Hematopoietic multipotent progenitor cell treated with erythropoietin and hydrocortisone succinate and interleukin-3 and kit ligand, for 4 days (in vitro differentiated cells): ENCODE measurements at regions not wholly inside any gene's neighbourhood (a gene's known extent, or its start where the extent isn't known, plus 50 kb on each side); places are given as distances from the start of the nearest gene placed in this dataset.
A peak's percentile ranks its signal among the peaks of the same experiment; 100 is the strongest.
"Not testable (repeated sequence)": the region's sequence is repeated elsewhere in the genome, so short reads cannot be mapped to it uniquely, and the experiment has no call there.

Source experiments
- DNase-seq: peaks from one replicate; pipeline ENCODE4 v3.0.0-alpha.2; 2015

DNA sequence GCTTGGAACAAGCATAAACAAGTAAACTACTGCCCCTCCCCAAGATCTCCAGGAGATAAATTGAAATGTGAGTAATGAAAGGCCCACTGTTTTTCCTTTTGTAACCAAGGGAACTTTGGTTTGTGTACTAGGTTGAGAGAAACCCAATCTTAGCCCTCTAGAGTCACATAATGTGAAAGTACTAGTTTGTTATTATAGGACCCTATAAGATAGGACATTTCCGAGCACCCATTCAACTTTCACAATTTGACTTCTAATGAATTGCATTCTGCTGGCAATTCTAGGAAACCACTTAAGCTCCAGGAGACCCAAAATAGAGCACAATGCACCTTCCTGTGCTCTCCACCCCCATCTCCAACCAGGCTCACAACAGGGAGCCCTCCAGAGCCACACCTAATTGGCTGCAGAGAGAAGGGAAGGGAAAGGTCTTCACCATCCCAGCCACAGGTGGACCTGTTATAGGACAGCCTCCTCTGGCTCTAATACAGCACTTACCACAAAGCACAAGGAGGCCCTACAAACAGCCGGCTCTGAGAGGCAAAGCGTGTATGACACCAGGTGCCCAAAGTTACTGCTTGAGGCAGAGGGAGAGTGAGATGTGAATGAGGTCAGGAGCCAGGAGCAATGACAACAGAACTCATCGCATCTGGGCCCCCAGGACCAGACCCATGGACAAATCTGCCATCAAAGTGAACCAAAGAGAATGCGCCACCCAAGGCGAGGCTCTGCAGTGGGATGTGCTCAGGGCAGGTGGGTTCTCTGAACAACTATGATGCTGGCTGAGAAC, 163.3 kb upstream of the NTF3 start:
- DNase-seq = no peak

DNA sequence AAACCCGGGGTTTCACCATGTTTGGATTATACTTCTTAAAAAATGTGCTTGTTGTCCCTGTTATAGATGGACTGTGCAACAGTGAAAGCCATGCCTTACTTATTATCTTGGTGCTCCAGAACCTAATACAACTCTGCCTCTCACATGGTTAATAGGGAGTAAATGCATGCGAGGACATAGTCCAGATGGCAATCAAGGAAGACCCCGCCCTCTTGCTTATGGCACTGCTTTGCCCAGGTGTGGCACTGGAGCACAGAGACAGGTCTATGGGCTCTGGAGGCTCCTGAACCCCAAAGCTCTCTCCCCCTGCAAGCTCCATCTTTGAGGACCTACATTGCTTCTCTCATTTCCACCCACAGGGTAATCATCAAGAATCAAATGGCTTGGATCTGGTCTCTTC, 162.1 kb upstream of the NTF3 start:
- no peak for DNase-seq

DNA sequence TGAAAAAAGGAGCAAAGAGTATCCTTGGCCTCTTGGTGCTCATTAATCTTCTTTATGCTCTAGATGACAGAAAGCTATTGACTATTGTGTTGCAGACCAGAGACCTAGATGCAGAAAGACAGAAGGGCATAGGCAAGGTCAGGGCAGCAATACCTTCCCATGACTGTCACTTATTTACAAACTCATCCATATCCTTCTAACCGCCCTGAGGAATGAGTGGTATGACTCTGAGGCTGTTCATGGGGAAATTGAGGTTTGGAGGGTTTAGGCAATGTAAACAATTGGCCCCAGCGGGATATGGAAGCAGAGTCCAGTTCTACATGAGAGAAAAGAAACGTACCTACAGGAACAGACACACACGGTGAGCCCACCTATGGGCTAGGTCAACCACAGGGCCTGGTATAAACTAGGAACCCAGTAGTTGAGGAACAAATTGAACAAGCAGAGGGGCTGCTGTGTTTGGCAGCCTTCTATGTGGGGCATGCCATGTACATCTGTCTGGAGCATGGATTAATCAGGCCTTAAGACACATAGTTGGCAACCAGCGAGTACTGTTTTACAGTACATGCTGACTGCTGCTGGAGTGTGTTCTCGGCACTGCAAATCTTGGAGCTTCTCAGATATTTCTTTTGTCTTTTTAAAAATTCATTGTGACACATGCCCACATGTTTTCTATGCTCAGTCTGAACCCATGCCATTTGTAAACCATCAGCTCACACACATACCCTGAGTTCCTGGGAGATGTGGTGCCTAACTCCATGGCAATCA, 159.7 kb upstream of the NTF3 start:
- DNase-seq = no peak

DNA sequence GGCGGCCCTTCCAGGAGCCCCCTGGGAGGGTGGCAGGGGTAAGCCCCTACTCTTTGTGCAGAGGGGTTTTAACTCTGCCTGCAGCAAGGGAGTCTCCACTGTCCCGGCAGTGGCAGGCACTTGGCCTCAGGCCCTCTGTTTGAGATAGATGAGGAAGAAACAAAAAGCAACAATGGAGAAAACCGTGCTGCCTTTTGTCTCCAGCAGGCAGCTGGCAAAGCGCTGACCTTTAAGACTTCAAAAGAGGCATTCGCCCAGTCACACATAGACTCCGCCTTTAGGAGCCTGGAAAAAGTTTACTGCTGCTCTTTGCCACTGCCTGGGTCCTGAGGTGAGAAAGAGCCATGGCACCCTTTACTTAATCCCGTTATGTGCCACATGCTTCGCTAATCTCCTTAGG, 158.2 kb upstream of the NTF3 start:
- DNase-seq = no peak

DNA sequence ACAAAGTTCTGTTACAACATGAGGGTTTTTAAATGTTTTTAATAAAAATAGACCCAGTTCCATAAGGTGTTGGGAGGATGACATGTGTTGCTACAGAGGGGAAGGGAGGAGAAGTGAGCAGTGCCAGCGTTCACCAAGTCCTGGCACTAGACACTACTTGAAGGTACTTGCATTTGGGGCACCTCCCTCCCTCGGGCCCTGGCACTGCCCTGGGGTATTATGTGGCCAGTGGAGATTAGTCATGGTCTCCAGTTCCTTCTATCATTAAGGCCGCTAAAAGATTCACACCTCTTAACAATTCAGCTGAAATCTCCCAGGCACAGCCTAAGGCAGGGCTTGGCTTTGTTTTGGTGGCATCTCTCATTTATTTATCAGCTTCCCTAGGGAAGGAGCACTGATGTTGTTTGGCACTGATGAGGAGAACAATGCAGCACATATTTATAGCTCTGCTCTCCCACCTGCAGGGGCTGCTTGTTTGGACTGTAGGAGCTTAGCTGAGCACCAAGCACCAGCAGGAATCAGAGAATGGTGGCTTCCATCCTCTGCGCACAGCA, 155.5 kb upstream of the NTF3 start:
- no peak for DNase-seq

DNA sequence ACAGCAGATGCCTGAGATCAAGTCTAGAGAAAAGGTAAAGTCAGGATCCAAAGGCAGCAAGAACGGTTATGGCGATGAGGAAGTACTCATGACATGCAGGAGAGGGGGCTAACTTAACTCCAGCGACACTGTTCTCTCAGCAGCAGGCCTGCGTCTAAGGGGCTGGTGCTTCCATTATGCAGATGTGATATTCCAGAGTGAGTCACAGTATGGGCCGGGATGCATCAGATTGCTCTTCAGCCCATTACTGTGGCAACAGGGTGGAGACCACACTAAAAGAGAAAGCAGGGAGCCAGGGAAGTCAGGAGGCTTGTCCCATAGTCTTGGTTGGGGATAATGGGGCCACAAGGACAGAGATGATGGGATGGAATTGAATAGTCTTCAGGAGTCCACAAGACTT, 151.8 kb upstream of the NTF3 start:
- DNase-seq = no peak

DNA sequence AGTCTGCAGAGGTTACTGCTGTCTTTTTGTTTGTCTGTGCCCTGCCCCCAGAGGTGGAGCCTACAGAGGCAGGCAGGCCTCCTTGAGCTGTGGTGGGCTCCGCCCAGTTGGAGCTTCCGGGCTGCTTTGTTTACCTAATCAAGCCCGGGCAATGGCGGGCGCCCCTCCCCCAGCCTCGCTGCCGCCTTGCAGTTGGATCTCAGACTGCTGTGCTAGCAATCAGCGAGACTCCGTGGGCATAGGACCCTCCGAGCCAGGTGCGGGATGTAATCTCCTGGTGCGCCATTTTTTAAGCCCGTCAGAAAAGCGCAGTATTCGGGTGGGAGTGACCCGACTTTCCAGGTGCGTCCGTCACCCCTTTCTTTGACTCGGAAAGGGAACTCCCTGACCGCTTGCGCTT, 141.5 kb upstream of the NTF3 start:
- DNase-seq = not testable (repeated sequence)

DNA sequence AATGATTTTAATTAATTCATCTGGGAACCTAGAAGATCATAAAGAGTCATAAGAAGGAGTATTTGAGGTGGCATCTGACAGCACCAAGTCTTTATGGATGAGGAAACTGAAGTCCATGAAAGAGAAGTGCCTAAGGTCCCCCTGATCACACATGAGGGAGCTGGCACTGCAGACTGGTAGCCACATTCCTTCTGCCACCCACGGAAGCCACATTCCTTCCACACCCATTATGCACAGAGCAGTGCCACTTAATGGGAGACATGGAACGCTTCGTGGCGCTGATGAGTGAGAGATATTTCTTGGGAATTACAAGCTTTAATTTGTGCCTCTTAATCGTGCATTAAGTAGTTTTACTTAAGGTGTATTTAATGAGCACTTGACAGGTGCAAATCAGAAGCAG, 139.3 kb upstream of the NTF3 start:
- no peak for DNase-seq

DNA sequence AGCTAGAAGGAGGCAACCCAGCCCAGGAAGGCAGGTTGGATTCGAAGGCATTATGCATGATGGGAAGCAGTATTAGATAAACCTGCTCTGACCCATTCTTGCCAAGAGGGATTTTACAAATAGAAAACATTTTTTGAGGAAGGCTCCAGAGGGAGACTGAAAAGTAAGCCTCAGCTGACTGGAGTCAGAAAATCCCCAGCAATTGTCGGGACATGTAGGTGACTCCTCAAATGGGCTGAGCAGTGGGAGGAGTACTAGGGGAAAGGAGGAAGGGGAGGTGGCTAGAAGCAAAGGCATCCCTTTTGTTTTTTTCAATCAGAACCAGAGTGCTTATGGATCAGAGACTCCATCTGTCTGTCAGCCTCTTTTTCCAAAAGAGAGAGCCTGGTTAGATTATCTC, 138.1 kb upstream of the NTF3 start:
- DNase-seq = no peak

DNA sequence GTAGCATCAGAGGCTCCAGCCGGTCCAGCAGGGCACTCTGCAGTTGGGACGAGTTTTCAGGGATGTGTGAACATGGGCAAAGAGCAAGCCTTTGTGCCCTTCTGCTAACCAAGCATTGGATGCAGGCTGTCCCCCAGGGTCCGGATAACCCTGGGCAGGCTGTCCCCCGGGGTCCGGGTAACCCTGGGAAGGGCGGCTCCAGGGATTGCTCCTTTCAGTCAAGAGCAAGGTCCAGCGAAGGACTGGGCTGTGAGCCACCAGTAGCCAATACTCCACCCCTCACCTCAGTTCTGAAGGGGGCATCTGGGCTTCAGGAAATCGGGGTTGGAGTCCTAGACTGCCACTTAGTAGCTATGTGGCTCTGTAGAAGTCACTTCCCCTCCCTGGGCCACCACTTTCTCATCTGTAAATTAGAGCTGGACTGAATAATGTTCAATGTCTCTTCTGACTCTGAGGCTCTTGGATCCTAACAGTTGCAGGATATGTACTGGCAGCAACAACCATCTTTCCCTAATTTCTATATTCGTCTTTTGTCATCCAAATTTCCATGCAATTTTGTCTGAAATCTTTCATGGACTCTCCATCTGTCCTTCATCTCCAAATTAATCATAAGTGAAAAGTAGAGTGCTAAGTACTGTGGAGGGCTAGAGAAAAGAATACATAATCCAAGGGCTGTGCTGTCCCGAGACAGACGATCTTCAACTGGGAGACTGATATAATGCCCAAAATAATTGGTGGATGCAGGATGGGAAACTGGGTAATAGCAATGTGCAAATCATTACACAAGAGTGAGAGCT, 137.4 kb upstream of the NTF3 start:
- DNase-seq = no peak

DNA sequence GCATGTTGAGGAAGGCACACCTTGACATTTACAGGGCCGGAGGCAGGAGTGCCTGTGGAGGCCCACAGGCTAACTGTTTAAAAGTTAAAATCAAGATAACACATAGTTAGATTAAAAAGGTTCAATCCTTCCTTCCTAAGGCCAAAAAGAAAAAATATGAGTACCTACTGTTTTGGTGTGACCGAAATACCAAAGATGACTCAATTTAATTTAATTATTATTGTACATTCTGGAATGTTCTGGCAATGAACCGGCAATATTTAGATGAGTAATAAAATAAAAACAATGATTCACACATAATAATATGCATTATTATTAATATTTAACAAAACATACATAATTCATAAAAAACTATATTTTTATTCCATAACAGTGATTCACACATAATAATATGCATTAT, 136.8 kb upstream of the NTF3 start:
- no peak for DNase-seq

DNA sequence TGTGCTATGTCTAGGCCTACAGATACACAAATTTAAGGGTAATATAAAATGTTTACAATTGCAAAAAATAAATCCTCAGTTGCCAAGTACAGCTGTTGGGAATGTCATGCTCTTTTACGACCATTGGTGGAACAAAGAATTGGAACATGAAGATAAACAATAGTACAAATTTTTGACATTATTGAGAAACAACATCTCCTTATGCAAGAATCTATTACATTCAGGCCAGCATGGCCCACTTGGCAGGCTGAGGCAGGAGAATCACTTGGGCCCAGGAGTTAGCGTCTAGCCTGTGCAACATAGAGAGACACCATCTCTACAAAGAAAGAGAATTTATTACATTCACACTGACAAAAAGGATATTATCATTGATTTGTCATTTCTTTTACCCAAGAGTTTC, 135.9 kb upstream of the NTF3 start:
- DNase-seq = no peak

DNA sequence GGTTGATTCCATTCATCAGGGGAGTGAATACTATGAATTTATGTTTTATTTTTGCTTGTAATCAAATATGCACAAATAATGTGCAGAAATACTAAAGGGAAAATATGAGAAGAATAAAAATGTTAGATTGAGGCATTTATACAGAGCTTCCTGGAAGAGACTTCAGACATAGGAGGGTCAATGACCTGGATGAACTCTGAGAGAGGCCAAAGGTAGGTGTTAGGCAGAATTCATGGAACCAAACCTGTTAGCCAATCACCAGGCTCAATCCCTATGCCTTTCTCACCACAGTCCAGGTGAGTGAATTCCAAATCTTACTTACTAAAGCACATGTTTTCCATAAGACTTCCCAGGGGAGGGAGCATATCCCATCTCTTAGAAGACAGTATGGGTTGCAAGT, 130.4 kb upstream of the NTF3 start:
- no peak for DNase-seq

DNA sequence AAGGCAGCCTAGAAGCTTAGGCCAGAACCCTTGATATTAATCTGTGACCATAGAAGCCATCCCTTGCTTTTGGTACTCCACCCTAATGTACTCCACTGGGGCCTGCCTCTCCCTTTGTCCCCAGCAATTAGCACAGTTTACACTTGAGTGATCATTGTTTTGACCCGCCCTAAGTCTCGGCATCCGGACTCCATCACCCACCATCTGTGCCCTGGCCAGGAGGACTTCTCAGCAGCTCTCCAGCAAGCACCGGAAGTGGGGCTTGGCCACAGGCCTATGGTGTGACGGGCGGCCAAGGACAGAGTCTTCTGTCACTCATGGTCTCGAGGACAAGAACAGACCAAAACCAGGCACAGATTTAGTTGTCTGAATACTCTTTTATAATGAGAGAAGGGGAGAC, 126.5 kb upstream of the NTF3 start:
- no peak for DNase-seq

DNA sequence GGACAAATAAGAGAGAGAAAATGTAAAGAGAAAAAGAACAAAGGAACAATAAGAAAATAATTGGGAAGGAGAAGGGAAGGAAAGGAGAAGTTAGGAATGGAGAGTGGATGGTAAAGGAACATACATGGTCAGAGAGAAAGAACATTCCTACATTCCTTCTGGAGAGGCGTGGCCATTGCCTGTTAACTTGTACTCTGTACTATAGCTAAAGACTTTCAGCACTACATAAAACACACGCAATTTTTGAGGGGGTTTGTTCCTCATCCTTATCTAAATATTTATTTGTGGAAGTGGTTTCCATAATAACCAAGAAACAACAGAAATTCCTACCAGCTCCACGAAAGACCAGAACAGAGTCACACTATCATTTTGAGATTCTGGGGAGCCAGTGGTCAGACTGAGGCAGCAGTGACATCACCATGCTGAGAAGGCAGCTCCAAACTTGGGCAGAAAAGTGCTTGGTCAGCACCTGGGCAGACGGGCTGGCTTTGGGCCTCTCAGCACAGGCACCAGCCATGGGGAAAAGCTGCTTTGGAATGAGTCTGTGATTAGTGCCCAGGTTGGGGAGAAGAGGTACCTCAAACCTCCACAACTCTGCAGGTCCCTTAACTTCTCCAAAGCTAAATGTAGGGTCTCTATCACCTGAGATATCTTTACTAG, 125.9 kb upstream of the NTF3 start:
- DNase-seq = no peak

DNA sequence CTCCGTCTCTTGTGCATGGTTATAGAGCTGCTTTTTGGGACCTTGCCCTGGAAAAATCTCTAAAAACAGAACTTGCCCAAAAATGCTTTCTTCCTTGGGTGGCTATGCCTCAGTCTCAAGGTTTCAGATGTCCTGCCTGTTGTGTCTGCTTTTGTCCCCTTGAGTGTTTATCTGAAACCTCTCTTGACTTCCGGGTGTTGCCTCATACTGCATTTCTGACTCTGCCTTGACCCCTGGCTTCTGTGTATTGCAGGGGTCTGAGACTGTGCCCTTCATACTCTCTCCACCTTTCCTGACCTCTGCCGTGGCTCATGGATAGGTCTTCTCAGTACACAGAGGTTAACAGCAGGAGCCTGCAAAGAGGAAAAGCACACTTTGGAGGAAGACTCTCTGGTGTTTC, 124.8 kb upstream of the NTF3 start:
- DNase-seq = no peak

DNA sequence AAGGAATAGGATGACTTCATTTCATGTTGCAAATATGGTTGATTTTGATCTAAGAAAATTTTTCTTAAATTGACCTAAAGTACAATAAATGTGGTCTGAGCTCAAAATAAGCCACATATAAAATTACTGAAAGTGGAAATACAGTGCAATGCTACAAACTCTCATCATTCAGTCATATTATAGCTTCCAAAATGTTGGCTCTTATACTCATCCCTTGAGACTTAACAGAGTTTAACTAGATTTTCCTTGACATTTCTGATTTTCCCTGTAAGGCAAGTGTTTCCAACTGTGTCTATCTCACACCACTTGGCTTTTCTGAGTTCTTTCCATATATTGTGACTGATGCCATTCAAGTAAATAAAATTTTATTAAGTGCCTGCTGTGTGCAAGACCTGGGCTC, 123.7 kb upstream of the NTF3 start:
- DNase-seq = no peak

DNA sequence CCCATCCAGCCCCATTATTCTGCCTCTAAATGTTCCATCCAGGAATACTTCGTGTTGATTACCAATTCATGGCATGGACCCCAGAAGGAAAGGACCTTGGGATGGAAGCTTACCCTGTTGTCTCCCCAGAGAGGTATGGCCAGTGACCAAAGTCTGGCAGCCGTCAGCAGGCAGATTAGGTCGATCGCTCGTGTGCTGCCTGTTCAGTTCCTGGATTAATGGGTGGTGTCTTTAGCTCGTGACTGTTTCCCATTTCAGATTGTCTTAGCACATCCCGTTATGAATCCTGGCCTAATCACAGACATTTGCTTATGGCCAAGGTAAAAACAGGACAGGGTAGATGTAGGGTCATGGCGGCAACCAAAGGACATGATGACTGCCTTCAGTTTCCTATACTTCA, 122.9 kb upstream of the NTF3 start:
- DNase-seq = no peak

DNA sequence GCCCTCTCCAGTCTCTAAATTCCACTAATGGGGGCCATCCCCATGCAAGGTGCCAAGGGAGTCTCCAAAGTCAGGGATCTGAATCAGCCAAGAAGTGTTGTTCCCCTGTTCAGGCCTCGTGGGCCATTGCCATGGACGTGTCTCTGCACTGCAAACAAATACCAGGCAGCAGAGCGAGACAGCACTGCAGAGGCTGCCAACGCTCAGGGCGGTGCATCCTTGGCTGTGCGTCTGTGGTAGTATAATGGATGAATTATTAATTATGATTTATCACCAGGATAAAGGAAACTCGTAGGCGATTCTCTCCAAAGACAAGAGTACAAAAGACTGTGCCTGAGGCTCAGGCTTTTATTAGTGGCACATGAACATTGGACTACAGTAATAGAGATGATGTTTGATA, 122.3 kb upstream of the NTF3 start:
- DNase-seq = no peak

DNA sequence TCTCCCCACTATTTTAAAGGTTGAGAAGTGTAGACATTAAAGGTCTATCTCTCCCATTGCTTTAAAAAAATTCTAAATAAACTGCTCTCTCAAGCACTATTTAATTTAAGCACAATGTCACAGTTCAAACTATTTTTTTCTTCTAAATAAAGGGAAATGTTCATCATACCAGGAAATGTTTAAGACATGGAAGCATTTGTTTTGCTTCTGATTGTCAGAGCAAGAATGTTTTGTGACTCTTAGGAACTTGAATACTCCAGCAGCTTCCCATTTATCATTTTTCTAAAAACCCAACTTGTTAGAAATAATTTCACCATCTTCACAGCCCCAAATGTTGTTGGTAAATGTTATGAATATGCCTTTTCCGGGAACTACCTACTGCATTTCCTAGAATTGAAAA, 121.8 kb upstream of the NTF3 start:
- no peak for DNase-seq

DNA sequence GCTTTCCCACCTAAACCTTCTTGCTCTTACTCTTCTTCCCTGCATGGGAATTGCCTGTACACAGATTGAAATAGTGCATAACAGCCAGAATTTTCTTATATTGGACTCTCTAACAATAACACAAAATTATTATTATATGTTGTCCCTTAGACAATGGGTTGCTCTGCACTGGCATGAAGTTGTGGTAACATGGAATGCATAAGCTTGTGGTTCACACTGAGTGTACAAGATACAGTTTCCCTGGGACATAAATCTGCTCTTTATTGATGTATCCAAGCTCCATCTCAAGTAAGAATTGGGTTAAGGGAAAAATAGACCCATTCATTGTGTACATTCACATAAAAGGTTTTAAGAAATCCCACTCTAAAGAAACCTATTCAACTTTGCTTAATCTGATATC, 114.4 kb upstream of the NTF3 start:
- DNase-seq = no peak

DNA sequence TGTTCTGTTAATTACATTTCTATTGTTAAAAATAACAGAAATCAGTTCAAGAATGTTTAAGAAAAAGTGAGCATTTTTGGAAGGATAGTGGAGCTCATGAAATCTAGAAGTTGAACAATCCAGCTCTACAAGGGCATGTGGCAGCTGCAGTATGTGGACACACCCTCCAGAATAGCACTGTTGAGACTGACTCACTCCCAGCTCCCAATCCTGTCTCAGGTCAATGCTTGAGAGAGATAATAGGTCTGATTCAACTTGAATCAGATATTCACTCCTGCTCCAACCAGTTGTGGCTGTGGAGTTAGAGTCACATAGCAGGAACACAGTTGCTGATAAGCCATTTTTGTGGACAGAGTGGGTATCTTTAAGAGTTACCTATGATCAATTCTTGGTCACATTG, 113.0 kb upstream of the NTF3 start:
- peak; percentile 8 for DNase-seq
